IPS-NIHi7 (cell line): ENCODE measurements at regions not wholly inside any gene's neighbourhood (a gene's known extent, or its start where the extent isn't known, plus 50 kb on each side); places are given as distances from the start of the nearest gene placed in this dataset.

ENCODE experiments used
- DNase-seq: peaks from one replicate; pipeline ENCODE4 v3.0.0; 2012; ENCODE audit warnings: mixed read lengths; ENCODE audit errors: extremely low spot score

- DNase-seq = no peak
Observed at GRCh38 chr4:136414981-136415380, 1117.3 kb downstream of the PCDH18 start.

GRCh38 chr4:136412708-136413107, 1119.6 kb downstream of the PCDH18 start:
- DNase-seq = no peak

- peak; percentile 32 for DNase-seq
Observed at GRCh38 chr4:136400829-136401228, 1131.5 kb downstream of the PCDH18 start.

- peak; percentile 4 for DNase-seq
Observed at GRCh38 chr4:136395212-136395722, 1137.0 kb downstream of the PCDH18 start.

GRCh38 chr4:136392576-136392975, 1139.7 kb downstream of the PCDH18 start:
- no peak for DNase-seq

GRCh38 chr4:136390824-136391223, 1141.5 kb downstream of the PCDH18 start:
- DNase-seq = no peak

- no peak for DNase-seq
Observed at GRCh38 chr4:136383082-136383481, 1149.2 kb downstream of the PCDH18 start.

- DNase-seq = no peak
Observed at GRCh38 chr4:136371231-136371630, 1161.1 kb downstream of the PCDH18 start.

- no peak for DNase-seq
Observed at GRCh38 chr4:136369073-136369472, 1163.2 kb downstream of the PCDH18 start.

- no peak for DNase-seq
Observed at GRCh38 chr4:136357556-136357955, 1174.7 kb downstream of the PCDH18 start.

GRCh38 chr4:136355970-136356369, 1176.3 kb downstream of the PCDH18 start:
- no peak for DNase-seq

GRCh38 chr4:136343340-136343739, 1189.0 kb downstream of the PCDH18 start:
- DNase-seq = no peak

GRCh38 chr4:136342666-136343065, 1189.6 kb downstream of the PCDH18 start:
- DNase-seq = no peak

- no peak for DNase-seq
Observed at GRCh38 chr4:136337216-136337615, 1195.1 kb downstream of the PCDH18 start.

- no peak for DNase-seq
Observed at GRCh38 chr4:136336479-136336878, 1195.8 kb downstream of the PCDH18 start.

GRCh38 chr4:136329042-136329662, 1203.1 kb downstream of the PCDH18 start:
- DNase-seq = peak; percentile 26

GRCh38 chr4:136328131-136328530, 1204.2 kb downstream of the PCDH18 start:
- no peak for DNase-seq

GRCh38 chr4:136320465-136320813, 1211.9 kb downstream of the PCDH18 start:
- no peak for DNase-seq

- DNase-seq = no peak
Observed at GRCh38 chr4:136319789-136320464, 1212.4 kb downstream of the PCDH18 start.

- DNase-seq = no peak
Observed at GRCh38 chr4:136316961-136317360, 1215.3 kb downstream of the PCDH18 start.

GRCh38 chr4:136314686-136315085, 1217.6 kb downstream of the PCDH18 start:
- DNase-seq = no peak

- no peak for DNase-seq
Observed at GRCh38 chr4:136311774-136312173, 1220.5 kb downstream of the PCDH18 start.

- DNase-seq = no peak
Observed at GRCh38 chr4:136307765-136308164, 1224.5 kb downstream of the PCDH18 start.
